NCI-H146 treated with DMSO at 0.1 percent for 48 hours (cell line): ENCODE measurements at regions not wholly inside any gene's neighbourhood (a gene's known extent, or its start where the extent isn't known, plus 50 kb on each side); places are given as distances from the start of the nearest gene placed in this dataset.
"Not testable (repeated sequence)": the region's sequence is repeated elsewhere in the genome, so short reads cannot be mapped to it uniquely, and the experiment has no call there.

Experiments
- DNase-seq: peaks from one replicate; lab custom pipeline; 2025; ENCODE audit not compliant: unreplicated experiment; lab: John Stamatoyannopoulos, UW

- no peak for DNase-seq
Observed at GRCh38 chr11:126149759-126150625, 61.5 kb downstream of the RPUSD4 start.

- DNase-seq: no peak
Observed at GRCh38 chr11:126148317-126148716, 63.1 kb downstream of the RPUSD4 start.

DNA sequence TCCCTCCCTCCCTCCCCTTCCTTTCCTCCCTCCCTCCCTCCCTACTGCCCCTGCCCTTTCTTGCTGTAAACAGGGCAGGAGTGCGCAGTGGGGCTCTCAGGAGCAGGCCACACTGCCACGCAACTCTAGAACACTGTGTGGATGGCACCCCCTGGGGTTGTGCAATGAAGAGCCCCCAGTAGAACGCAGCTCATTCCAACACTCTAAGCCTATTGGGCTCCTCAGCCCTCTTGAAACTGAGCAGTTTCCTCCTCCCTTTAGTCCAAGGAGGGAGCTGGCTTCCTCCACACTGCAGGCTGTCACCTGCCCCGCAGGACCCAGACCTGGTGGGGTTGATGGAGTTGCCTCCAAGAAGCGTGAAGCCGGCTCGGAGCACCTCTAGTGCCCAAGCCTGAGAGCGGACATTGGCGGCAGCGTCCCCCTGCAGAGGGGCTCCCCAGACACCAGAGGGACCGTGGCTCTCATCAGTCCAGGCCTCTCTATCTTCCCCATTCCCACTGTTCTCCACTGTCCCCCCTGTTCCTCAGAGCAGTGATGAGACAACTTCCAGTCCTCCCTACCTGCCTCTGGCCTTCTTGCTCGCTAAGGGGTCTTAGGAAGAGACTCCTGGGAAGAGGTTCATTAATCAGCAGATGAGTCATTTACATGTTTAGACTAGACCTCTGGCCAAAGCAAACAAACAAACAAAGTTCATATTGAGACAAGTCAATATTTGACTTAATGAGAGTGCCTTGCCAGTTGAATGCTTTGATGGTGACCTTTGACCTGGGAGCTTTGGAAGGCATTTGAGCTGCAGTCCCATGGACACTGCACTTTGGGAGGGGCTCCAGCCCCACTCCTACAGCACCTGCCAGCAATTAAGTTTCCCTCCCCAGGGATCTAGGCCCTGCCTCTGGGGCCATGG is 64.0 kb downstream of the RPUSD4 start:
- no peak for DNase-seq

GRCh38 chr11:126146454-126147192 is 64.8 kb downstream of the RPUSD4 start:
- peak; percentile 32 for DNase-seq

GRCh38 chr11:126145954-126146353 is 65.5 kb downstream of the RPUSD4 start:
- no peak for DNase-seq

DNA sequence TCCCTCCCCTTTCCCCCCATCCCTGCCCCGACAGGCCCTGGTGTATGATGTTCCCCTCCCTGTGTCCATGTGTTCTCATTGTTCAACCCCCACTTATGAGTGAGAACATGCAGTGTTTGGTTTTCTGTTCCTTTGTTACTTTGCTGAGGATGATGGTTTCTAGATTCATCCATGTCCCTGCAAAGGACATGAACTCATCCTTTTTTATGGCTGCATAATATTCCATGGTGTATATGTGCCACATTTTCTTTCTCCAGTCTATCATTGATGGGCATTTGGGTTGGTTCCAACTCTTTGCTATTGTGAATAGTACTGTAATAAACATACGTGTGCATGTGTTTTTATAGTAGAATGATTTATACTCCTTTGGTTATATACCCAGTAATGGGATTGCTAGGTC is 68.0 kb downstream of the RPUSD4 start:
- not testable (repeated sequence) for DNase-seq

DNA sequence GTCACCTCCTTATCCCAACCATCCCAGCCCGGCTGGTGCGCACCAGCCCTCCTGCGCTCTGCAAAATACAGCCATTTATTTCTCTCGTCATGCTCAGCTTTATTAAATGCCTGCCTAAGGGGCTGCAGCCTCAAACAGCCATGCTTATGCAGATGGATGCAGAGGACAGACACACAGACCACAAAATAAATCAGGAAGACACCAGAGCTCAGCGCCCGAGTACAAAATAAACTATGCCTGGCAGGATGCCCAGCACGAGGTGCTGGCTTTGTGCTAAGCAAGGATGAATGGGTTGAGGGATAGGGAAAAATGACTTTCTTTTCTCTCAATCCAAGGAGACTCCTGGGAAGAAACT is 70.5 kb downstream of the RPUSD4 start:
- DNase-seq: peak; percentile 19

DNA sequence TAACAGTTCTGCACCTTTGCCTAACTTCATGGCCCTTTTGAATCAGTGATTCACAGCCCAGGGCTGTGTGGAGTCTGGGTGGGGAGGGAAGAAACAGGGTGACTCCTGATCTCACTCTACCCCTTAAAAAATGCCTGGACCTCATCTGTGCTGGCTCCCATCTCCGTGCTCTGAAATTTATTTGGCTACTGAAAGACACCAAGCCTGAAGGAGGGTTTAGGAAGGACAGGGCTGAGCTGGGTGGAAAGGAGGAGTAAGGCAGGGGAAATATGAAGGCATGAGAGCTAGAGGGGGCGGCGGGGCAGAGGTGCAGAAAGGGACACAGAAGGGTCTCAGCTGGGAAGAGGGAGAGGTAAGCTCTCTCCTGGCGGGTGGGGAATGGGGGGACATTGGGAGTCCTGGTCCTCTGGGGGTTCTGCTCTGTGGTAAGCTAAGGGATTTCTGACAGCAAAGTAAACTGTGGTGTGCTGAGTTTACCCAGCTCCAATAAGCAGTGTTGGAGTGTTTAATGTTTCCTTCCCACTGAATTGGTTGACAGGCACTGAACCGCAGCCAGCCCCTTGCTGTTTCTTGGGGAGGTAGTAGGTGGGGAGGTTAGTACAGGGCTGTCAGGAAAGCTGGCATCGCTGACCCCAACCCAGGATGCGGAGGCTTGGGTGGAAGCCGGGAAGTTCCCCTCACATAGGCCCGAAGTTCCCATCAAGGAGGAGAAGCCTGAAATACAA is 71.1 kb downstream of the RPUSD4 start:
- DNase-seq: no peak

GRCh38 chr11:126139111-126140091 is 72.0 kb downstream of the RPUSD4 start:
- no peak for DNase-seq

DNA sequence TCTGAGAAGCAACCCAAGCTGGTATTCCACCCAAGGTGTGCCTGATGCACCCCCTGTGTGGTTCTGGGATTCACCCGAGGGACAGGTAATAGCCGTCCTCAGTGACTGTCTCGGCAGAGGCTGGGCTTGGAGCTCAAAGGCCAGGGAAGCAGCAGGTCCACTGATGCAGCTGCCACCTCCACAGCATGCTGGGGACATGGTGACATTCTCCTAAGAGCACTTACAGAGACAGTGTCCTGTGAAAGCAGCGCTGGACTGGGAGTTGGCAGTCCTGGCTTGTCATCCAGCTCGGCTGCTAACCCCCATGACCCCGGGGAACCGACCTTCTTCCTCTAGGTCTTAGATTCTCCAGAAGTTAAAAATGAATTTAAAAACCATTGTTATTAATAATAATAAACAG is 72.8 kb downstream of the RPUSD4 start:
- DNase-seq: no peak

DNA sequence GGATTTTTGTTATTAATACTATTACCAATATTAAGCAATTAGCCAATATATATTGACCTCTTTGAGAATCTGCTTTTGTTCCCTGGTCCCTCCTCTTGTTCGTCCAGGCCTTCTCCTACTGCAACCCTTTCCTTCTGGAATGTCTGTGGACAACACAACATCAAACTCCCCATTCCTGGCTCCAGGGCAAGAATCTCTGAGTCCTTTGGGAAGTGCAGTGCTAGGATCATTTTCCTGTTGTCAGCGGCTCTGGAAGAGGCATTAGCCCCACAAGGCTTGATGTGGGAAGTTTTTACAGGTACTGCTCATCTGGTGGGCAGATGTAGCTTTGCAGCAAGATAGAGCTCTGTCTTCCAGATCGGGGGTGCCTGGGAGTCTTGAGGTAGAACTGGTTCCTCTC is 74.3 kb downstream of the RPUSD4 start:
- no peak for DNase-seq

DNA sequence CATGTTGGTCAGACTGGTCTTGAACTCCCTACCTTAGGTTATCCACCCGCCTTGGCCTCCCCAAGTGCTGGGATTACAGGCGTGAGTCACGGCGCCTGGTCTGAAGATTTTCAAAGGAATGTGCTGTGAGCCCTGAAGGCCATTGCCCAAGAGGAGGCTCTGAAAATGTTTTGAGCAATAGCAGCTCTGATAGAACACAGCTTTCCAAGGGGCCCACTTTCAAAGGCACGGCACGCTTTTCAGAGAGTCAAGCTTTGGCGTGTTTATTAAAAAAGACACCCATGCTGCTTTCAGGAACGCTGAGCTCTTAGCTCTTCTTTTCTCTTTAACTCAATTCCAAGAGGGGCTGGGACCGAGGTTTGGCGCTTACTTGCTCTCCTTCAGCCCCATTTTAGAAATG is 73.8 kb upstream of the CDON start:
- no peak for DNase-seq

GRCh38 chr11:126135235-126136176 is 72.8 kb upstream of the CDON start:
- DNase-seq: no peak

- DNase-seq: no peak
Observed at GRCh38 chr11:126134461-126135155, 71.9 kb upstream of the CDON start.

- no peak for DNase-seq
Observed at GRCh38 chr11:126133901-126134300, 71.2 kb upstream of the CDON start.

DNA sequence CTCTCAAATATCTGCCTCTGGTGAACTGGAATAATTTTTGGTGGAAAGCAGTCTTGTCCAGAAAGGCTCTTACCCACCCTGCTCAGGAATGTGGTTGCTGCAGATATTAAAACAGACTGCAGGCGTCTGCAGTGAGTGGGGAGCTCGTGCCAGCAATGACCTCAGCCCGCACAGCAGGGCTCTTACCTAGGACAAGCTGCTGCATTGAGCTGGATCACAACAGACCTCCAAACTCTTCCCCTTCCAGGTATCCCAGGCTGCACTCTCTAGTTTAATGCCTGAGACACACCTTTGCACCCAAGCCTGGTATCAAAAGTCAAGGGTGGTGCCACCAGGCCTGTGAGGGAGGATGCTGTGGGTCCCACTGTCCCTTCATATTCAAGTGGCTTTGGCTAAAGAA is 69.7 kb upstream of the CDON start:
- DNase-seq: no peak

GRCh38 chr11:126130781-126131180 is 68.1 kb upstream of the CDON start:
- DNase-seq: not testable (repeated sequence)
